B cell (primary cell): ENCODE measurements at regions not wholly inside any gene's neighbourhood (a gene's known extent, or its start where the extent isn't known, plus 50 kb on each side); places are given as distances from the start of the nearest gene placed in this dataset.

ENCODE experiments used
- ATAC-seq: fragments of 200-7000 bp; cut with Tn5 transposase; one replicate; pipeline ENCODE4 v1.10.0; 2021; ENCODE audit warnings: low read depth, mild to moderate bottlenecking, moderate number of reproducible peaks, moderate library complexity
- CTCF ChIA-PET: fragments of 350-600 bp; sonication (Branson Sonifier 250); formaldehyde crosslinking; loops from one replicate; lab custom pipeline; 2021; ENCODE audit warnings: antibody characterized with exemption, inconsistent platforms; lab: Charles Lee
- POLR2A ChIA-PET: fragments of 350-600 bp; sonication (Branson Sonifier 250); formaldehyde crosslinking; loops from one replicate; lab custom pipeline; 2021; ENCODE audit warnings: antibody characterized with exemption; lab: Charles Lee
- DNase-seq: peaks from one replicate; pipeline ENCODE4 v3.0.0; 2013
- H2AFZ ChIP-seq: 2 replicates; pipeline ENCODE4 v1.6.1; 2012; ENCODE audit warnings: mild to moderate bottlenecking, low read depth, low read length; ENCODE audit not compliant: insufficient read depth, poor library complexity, severe bottlenecking
- H3K27ac ChIP-seq, 2 donors: 1 replicate in 1 of 2; 2 replicates in 1 of 2; pipeline ENCODE4 v1.5.1; 2012 to 2013; ENCODE audit warnings: low read length in 2 of 2, mild to moderate bottlenecking in 2 of 2, moderate library complexity in 1 of 2
- H3K27me3 ChIP-seq, 4 experiments: fragments of 200-600 bp in 1 of 4; sonication (generic) in 1 of 4; replicated peaks in 1 of 4; 1 replicate in 2 of 4; 2 replicates in 2 of 4; pipeline versions ENCODE4 v1.6.1 to v1.7.0; 2013 to 2016; ENCODE audit warnings: low read length in 3 of 4, mild to moderate bottlenecking in 2 of 4, mixed read lengths in 1 of 4, moderate library complexity in 1 of 4; ENCODE audit not compliant: insufficient read depth in 4 of 4, control insufficient read depth in 3 of 4; ENCODE audit errors: control extremely low read depth in 1 of 4
- H3K36me3 ChIP-seq, 2 experiments: replicated peaks in 1 of 2; 1 replicate in 1 of 2; 2 replicates in 1 of 2; pipeline versions ENCODE4 v1.6.1 to v1.7.1; 2013; ENCODE audit warnings: low read length in 1 of 2; ENCODE audit not compliant: insufficient read depth in 2 of 2, control insufficient read depth in 1 of 2; ENCODE audit errors: control extremely low read depth in 1 of 2, extremely low read depth in 1 of 2
- H3K4me1 ChIP-seq, 2 donors: fragments of 200-600 bp in 1 of 2; sonication (generic) in 1 of 2; 1 replicate in 1 of 2; 2 replicates in 1 of 2; pipeline versions ENCODE4 v1.5.1 to v1.6.1; 2013 to 2017; ENCODE audit warnings: low read length in 2 of 2; ENCODE audit not compliant: control insufficient read depth in 2 of 2, insufficient read depth in 2 of 2
- H3K4me2 ChIP-seq: replicated peaks from 2 replicates; pipeline ENCODE3; 2012; ENCODE audit warnings: mild to moderate bottlenecking, low read depth, low read length; ENCODE audit not compliant: poor library complexity, severe bottlenecking
- H3K4me3 ChIP-seq, 5 experiments: fragments of 200-600 bp in 1 of 5; sonication (generic) in 1 of 5; 1 replicate in 3 of 5; 2 replicates in 2 of 5; pipeline versions ENCODE4 v1.5.1 to v1.7.0; 2011 to 2016; ENCODE audit warnings: low read length in 4 of 5, mild to moderate bottlenecking in 4 of 5, low read depth in 2 of 5, control low read depth in 1 of 5, moderate library complexity in 1 of 5; ENCODE audit not compliant: insufficient read depth in 1 of 5; ENCODE audit errors: control extremely low read depth in 1 of 5, extremely low read depth in 1 of 5
- H3K79me2 ChIP-seq: fragments of 200-600 bp; sonication (generic); one replicate; pipeline ENCODE4 v1.6.0; 2016; ENCODE audit warnings: low read length; ENCODE audit not compliant: control insufficient read depth, insufficient read depth
- H3K9ac ChIP-seq: fragments of 200-600 bp; sonication (generic); 2 replicates; pipeline ENCODE4 v1.6.1; 2017; ENCODE audit warnings: mild to moderate bottlenecking, low read length, moderate library complexity
- H3K9me3 ChIP-seq, 3 donors: one replicate each; pipeline versions ENCODE4 v1.6.1 to v1.7.1; 2013; ENCODE audit warnings: low read length in 2 of 3; ENCODE audit not compliant: control insufficient read depth in 2 of 3, insufficient read depth in 1 of 3; ENCODE audit errors: control extremely low read depth in 1 of 3
- H4K20me1 ChIP-seq: 2 replicates; pipeline ENCODE4 v1.6.0; 2012; ENCODE audit warnings: mild to moderate bottlenecking, low read length; ENCODE audit not compliant: insufficient read depth, control insufficient read depth, poor library complexity, severe bottlenecking
- H3K27ac Mint-ChIP-seq: one replicate; pipeline ENCODE4 v1.8.0; 2021; ENCODE audit warnings: mixed read lengths
- H3K27me3 Mint-ChIP-seq: one replicate; pipeline ENCODE4 v1.8.0; 2021; ENCODE audit warnings: mixed read lengths
- H3K4me1 Mint-ChIP-seq: one replicate; pipeline ENCODE4 v1.8.0; 2021; ENCODE audit warnings: mixed read lengths
- H3K4me3 Mint-ChIP-seq: one replicate; pipeline ENCODE4 v1.8.0; 2021; ENCODE audit warnings: mixed read lengths
- H3K9me3 Mint-ChIP-seq: one replicate; pipeline ENCODE4 v1.8.0; 2022; ENCODE audit warnings: mixed read lengths; ENCODE audit not compliant: insufficient read depth
- EZH2 ChIP-seq: IDR thresholded peaks from 2 replicates; pipeline ENCODE4 v1.6.1; 2012; ENCODE audit warnings: borderline replicate concordance, low read depth, mild to moderate bottlenecking, moderate library complexity, low read length; ENCODE audit not compliant: insufficient read depth, poor library complexity, severe bottlenecking
- WGBS: methylation state at CpG from one replicate; pipeline ENCODE4 v1.1.5; 2013; ENCODE audit warnings: missing lambda C conversion rate; ENCODE audit not compliant: insufficient coverage; 5-methylcytosine and 5-hydroxymethylcytosine counted together
- intact Hi-C: fragments of 100-400 bp; cut with micrococcal nuclease; formaldehyde crosslinking; loops from one replicate; pipeline ENCODE4 v1.10.0; 2022
- TF ChIP-seq, protein P1 (sequence below): fragments of 200-600 bp; IDR thresholded peaks from one replicate; pipeline ENCODE4 v1.8.0; 2022; ENCODE audit warnings: antibody characterized with exemption, mild to moderate bottlenecking

DNA sequence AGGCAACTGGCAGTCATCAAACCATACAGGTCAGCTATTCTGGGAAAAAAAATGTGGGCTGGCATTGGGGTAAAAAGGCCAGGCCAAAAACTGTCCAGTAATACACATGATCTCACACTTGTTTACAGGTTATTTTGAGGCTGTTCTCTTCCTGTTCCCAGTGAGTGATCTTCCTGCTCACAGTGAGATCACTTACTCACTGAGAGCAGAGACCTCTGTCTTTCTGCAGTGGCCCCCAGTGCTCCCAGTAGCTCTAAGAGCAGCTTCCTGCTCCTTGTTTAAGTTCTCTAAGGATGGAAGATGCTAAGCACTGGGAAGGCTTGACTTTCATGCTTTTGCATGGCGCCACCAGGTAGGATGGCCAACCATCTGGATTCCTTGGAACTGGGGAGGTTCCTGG, 93.5 kb upstream of the KIAA1217 start:
- Histone ChIP-seq H3K4me3 (no peak overlapping the region), H3K27me3 (no peaks in the 10 kb centered on the region), H4K20me1 (no peaks in the 10 kb centered on the region), H3K79me2 (no peaks in the 10 kb centered on the region), H3K27ac (no peak overlapping the region), H3K36me3 (no peaks in the 10 kb centered on the region), H3K9ac (no peak overlapping the region), H3K4me2 (no peak overlapping the region), H3K9me3 (no peaks in the 10 kb centered on the region), H2AFZ (no peak overlapping the region), H3K4me1 (no peaks in the 10 kb centered on the region)
- intact Hi-C loops = no loop called here
- Mint-ChIP-seq H3K4me1 (no peaks in the 10 kb centered on the region), H3K4me3 (no peak overlapping the region), H3K27ac (no peak overlapping the region), H3K27me3 (no peaks in the 10 kb centered on the region), H3K9me3 (no peaks in the 10 kb centered on the region)
- TF ChIP-seq EZH2 = no peak
- TF ChIP-seq, protein P1, sequence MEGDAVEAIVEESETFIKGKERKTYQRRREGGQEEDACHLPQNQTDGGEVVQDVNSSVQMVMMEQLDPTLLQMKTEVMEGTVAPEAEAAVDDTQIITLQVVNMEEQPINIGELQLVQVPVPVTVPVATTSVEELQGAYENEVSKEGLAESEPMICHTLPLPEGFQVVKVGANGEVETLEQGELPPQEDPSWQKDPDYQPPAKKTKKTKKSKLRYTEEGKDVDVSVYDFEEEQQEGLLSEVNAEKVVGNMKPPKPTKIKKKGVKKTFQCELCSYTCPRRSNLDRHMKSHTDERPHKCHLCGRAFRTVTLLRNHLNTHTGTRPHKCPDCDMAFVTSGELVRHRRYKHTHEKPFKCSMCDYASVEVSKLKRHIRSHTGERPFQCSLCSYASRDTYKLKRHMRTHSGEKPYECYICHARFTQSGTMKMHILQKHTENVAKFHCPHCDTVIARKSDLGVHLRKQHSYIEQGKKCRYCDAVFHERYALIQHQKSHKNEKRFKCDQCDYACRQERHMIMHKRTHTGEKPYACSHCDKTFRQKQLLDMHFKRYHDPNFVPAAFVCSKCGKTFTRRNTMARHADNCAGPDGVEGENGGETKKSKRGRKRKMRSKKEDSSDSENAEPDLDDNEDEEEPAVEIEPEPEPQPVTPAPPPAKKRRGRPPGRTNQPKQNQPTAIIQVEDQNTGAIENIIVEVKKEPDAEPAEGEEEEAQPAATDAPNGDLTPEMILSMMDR = no peak
- 73% methylated on average over 1 of the region's 1 CpG for WGBS
- DNase-seq (no peak), ATAC-seq (no peak)
- CTCF ChIA-PET = no interaction called here
- POLR2A ChIA-PET = no interaction called here

GRCh38 chr10:24118246-24118645, 90.7 kb upstream of the KIAA1217 start:
- Histone ChIP-seq H4K20me1 (no peaks in the 10 kb centered on the region), H3K9ac (no peak overlapping the region), H3K4me2 (no peak overlapping the region), H3K27me3 (no peaks in the 10 kb centered on the region), H3K4me3 (no peak overlapping the region), H3K4me1 (no peaks in the 10 kb centered on the region), H2AFZ (no peak overlapping the region), H3K27ac (no peak overlapping the region), H3K79me2 (no peaks in the 10 kb centered on the region), H3K36me3 (no peaks in the 10 kb centered on the region), H3K9me3 (no peaks in the 10 kb centered on the region)
- no peaks in the 10 kb centered on the region for H3K27me3 Mint-ChIP-seq
- ChIA-PET CTCF (no interaction called here), POLR2A (no interaction called here)
- no peaks in the 10 kb centered on the region for H3K9me3 Mint-ChIP-seq
- WGBS = 48% methylated on average over 7 of the region's 12 CpGs
- TF ChIP-seq, protein P1 = no peak
- no peak for TF ChIP-seq EZH2
- intact Hi-C loops = no loop called here
- no peak overlapping the region for H3K4me3 Mint-ChIP-seq
- DNase-seq (no peak), ATAC-seq (no peak)
- no peak overlapping the region for H3K27ac Mint-ChIP-seq
- no peaks in the 10 kb centered on the region for H3K4me1 Mint-ChIP-seq
